ENCODE measurements at regions not wholly inside any gene's neighbourhood (a gene's known extent, or its start where the extent isn't known, plus 50 kb on each side); places are given as distances from the start of the nearest gene placed in this dataset.

GRCh38 chr6:144723431-144723830, 438.3 kb downstream of the UTRN start:
- no peak for DNase-seq (ENCODE audit: low read depth, low spot score)

DNA sequence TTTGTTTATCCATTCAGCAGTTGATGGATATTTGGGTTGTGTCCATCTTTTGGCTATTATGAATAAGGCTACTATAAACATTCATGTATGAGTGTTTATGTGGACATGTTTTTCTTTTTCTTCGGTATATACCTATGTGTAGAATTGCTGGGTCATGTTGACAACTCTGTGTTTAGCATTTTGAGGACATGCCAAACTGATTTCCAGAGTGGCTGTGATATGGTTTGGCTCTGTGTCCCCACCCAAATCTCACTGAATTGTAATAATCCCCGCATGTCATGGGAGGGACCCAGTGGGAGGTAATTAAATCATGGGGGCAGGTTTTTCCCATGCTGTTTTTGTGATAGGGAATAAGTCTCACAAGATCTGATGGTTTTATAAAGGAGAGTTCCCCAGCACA, 439.7 kb downstream of the UTRN start:
- DNase-seq (ENCODE audit: low read depth, low spot score) = no peak

DNA sequence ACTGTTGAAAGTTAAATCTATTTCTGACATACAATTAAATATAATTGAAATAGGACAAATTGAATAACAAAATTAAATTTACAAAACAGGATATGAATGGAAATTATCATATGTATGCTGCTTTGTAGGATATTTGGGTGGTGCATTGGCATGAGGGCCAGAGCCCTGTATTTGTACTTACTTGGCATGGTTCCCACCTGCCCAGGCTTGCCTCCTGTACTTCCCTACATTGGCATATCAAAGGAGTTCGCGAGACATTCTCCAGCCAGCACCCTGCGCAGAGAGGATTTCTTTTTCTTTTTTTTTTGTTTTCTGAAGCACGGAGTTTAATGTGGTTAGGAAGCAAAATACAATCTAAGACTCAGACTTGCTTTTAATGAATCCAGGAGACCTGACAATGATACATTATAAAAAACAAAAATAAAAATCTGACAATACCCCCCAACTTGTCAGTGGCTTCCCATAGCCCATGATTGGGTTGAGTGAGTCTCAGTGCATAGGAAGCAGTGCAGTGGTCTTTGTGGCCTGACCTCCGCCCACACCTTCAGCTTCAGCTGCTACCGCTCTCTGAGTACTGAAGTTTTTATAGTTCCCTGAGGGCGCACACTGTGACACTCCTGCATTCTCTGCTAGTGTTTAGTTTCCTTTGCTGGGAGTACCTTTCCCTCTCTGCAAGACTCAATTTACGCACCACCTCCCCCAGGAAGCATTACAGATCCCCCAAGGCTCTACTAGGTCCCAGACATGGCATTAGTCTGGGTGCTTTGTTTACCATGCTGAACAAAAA, 440.8 kb downstream of the UTRN start:
- no peak for DNase-seq (ENCODE audit: low read depth, low spot score)

DNA sequence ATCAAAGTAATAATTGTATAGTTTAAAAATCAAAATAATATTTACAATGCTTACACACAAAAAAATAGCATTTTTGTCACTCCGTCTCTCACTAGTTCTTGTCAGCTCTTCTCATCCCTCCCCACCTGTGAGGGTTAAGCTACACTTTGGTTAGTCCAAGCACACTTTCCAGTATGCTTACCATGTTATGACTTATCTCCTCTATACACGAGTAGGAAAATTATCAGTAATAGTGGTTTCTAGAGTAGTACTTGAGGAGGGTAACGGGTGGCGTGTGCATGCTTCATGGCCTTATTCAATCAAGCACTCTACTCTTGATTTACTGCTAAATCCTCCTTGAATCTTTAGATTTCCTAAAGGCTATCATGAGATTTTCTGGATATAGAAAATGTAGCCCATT, 443.7 kb downstream of the UTRN start:
- DNase-seq (ENCODE audit: low read depth, low spot score) = no peak

- DNase-seq (ENCODE audit: low read depth, low spot score) = no peak
Observed at GRCh38 chr6:144729502-144729901, 444.4 kb downstream of the UTRN start.

DNA sequence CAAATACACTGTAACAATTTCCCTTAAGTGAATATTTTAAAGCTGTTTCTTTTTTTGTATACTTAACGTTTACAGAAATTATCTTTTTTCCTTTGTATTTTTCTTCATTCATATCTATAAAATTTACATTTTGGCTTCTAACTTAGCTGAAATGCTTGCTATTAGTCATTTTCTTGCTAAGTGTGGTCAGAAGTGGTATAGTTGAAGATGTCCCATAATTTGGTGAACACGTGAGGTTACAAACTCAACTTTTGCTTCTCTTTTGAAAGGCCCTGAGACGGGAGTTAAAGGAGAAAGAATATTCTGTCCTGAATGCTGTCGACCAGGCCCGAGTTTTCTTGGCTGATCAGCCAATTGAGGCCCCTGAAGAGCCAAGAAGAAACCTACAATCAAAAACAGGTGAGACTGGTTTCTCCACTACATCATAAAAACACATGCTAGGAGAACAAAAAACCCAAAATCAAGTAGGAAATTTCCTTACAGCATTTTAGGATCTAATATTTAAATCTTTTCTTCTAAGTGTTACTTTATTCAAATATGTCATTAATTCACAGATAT, 445.0 kb downstream of the UTRN start:
- no peak for DNase-seq (ENCODE audit: low read depth, low spot score)

GRCh38 chr6:144731229-144731628, 446.1 kb downstream of the UTRN start:
- no peak for DNase-seq (ENCODE audit: low read depth, low spot score)

GRCh38 chr6:144736763-144737162, 451.6 kb downstream of the UTRN start:
- DNase-seq (ENCODE audit: low read depth, low spot score) = no peak

- DNase-seq (ENCODE audit: low read depth, low spot score) = no peak
Observed at GRCh38 chr6:144737998-144738397, 452.9 kb downstream of the UTRN start.

- no peak for DNase-seq (ENCODE audit: low read depth, low spot score)
Observed at GRCh38 chr6:144739873-144740272, 454.7 kb downstream of the UTRN start.

DNA sequence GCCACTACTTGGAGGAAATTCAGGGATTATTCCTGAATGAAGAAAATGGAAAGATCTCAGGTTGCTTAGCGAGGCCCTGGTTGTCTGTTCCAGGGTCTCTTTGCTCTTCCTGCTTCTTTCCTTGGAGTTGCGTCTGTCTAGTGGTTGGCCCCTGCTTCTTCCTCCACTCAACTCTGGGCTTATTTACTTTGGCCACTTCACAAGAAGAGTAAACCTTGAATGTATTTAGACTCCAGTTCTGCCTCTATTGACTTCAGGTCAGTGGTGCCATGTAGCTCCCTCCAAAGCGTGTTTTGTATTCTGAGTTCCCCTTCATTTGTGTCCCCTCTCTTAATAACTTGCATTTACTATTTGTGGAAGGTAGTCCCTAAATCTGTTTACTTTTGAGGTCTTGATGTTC, 456.5 kb downstream of the UTRN start:
- DNase-seq (ENCODE audit: low read depth, low spot score) = no peak

- no peak for DNase-seq (ENCODE audit: low read depth, low spot score)
Observed at GRCh38 chr6:144742779-144743178, 457.6 kb downstream of the UTRN start.

DNA sequence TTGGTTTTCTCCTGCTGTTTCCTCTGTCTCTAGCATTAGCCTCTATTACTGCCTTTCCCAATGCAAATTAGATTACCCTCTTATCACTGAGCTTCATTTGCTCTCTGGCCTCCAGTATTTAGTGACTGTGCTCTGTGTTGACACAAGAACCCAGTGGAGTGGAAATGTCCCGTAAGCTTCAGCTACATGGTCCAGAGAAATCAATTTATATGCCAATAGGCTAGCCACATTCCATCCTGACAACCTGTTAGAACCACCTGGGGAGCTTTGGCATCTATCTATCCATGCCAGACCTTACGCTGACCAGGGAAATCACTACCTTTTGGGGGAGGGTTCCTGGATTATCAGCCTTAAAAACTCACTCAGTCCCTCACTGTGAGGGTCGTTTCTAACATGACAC, 459.6 kb downstream of the UTRN start:
- DNase-seq (ENCODE audit: low read depth, low spot score) = no peak

DNA sequence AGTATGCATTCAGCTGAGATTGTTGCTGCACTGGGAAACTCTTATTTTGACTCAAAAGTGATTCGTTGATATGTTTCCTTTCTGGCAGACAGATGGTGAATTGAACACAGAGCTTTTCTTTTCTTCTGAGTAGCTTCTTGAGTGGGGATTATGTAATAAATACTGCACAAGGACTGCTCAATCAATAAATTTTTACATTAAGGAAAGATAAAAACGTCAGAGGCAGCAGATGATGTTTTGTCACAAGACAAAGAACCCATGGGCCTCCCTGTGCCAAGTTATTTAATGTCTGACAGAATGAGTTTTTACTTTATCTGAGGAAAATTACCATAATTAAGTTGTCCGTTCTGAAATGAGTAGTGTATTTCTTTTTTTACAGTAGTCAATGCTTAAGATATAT, 460.3 kb downstream of the UTRN start:
- DNase-seq (ENCODE audit: low read depth, low spot score) = no peak

- DNase-seq (ENCODE audit: low read depth, low spot score) = no peak
Observed at GRCh38 chr6:144746902-144747469, 461.9 kb downstream of the UTRN start.

DNA sequence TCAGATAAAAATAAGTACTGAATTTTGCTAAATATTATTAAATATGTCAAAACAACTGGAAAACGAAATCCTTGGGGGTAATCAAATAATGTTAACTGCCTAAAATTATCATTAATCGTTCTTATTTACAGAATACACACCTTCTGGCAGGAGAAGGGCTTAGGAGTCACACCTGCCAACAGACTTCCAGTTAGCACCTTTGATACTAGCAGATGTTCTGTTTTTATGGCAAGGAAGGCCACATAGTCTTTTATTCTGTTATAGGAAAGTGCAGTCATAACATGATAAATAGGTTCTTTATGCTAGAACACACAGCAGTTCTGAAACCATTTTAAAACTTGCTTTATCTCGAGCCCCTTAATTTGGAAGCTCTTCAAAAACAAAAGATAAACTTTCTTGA, 464.1 kb downstream of the UTRN start:
- no peak for DNase-seq (ENCODE audit: low read depth, low spot score)

- no peak for DNase-seq (ENCODE audit: low read depth, low spot score)
Observed at GRCh38 chr6:144753023-144753705, 468.0 kb downstream of the UTRN start.

DNA sequence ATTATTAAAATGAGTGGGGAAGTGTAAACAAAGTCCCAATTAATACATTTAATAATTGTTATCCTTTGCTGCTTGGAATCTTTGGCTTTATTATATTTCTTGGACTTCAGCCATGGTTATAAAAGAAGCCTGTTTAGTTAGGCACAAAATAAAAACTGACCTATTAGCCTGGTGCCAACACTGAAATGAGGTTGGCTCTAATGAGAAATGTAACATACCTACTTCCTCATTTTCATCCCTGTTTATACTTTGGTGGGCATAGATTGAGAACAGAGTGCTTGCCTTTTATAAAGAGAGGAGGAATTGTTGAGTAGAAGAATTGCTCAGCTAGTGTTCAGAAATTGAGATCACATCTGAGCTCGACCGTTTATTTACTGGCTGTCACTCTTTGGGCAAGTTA, 471.3 kb downstream of the UTRN start:
- no peak for DNase-seq (ENCODE audit: low read depth, low spot score)

DNA sequence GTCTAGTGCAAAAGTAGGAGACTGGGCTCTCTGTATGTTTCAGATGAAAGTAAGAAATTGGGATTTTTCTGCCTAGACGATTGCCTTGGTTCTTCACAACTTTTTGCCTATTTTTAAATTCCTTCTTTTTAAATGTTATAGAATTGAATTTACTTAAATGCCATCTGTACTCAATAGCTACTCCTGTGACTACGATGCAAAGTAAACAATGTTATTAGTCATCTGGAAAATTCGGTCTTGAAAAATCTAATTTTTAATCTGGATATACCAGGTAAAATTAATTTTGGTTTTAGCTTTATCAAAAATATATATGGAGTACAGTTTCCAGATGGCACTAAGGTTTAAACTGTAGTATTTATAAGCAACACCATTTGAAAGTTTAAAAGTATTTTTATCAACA, 472.2 kb downstream of the UTRN start:
- DNase-seq (ENCODE audit: low read depth, low spot score) = no peak

- no peak for DNase-seq (ENCODE audit: low read depth, low spot score)
Observed at GRCh38 chr6:144757730-144758129, 472.6 kb downstream of the UTRN start.

- DNase-seq (ENCODE audit: low read depth, low spot score) = no peak
Observed at GRCh38 chr6:144758602-144759001, 473.5 kb downstream of the UTRN start.

DNA sequence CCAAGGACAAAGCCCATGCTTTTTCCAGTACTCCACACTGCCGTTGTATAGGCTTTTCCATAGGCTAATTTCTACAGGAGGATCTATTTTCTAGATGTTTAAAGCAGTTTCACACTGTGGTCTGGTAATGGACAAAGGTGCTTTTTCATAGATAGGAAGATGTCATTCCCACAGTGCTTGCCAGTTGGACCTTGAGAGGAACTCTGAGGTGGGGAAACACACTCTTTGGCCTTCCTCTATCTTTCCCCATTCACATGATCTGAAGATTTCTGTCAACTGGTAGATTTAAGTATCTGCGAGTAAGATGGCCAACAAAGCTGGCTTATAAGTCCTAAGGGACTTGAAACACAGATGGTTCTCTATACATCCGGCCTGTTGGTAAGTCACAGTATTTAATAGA, 477.3 kb downstream of the UTRN start:
- no peak for DNase-seq (ENCODE audit: low read depth, low spot score)

GRCh38 chr6:144767051-144767450, 481.9 kb downstream of the UTRN start:
- no peak for DNase-seq (ENCODE audit: low read depth, low spot score)
